Erythroblast (primary cell): ENCODE measurements at regions not wholly inside any gene's neighbourhood (a gene's known extent, or its start where the extent isn't known, plus 50 kb on each side); places are given as distances from the start of the nearest gene placed in this dataset.
"Not testable (repeated sequence)": the region's sequence is repeated elsewhere in the genome, so short reads cannot be mapped to it uniquely, and the experiment has no call there.

ENCODE experiments used
- DNase-seq, 2 experiments: peaks; one replicate each; lab custom pipeline; 2025; lab: John Stamatoyannopoulos, UW
- GATA1 ChIP-seq: IDR thresholded peaks from 2 replicates; pipeline ENCODE4 v1.6.1; 2011; ENCODE audit warnings: low read depth, mild to moderate bottlenecking, control low read depth, low read length, moderate library complexity
- POLR2A ChIP-seq: IDR thresholded peaks from 2 replicates; pipeline ENCODE4 v1.6.1; 2011; ENCODE audit warnings: mild to moderate bottlenecking, low read length

DNA sequence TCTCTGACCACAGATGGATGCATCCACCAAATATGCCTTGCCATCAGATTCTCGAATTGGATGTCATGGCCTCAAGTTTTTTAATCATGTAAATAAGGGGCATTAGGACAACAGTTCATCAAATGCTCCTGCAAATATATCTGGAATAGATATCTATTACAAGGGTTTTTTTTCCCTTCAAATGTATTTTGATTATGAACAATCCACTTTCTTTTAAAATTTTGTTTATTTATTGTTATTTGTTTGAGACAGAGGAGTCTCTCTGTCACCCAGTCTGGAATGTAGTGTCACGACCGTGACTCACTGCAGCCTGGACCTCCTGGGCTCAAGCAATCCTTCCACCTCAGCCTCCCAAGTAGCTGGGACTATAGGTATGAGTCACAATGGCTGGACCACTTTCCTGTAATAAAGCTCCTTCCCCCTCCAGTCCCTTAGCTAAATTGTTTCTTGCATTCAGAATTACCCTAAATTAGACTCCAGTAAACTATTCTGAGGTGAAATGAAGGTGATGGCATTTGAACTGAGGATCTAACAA lies 1412.1 kb downstream of the EFNA5 start:
- TF ChIP-seq POLR2A: no peak
- no peak for TF ChIP-seq GATA1
- DNase-seq: no peak

DNA sequence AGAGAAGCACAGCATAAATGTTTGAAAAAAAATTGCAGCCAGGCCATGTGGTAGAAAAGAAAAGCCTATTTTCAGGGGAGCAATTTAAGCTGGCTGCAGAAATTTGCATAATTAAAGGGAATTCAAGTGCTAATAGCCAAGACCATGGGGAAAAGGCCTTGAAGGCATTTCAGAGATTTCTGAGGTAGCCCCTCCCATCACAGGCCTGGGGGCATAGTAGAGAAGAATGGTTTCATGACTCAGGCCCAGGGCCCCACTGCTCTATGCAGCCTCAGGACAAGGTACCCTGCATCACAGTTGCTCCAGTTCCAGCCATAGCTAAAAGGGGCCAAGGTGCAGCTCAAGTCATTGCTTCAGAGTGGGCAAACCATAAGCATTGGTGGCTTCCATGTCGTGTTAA lies 1416.0 kb downstream of the EFNA5 start:
- no peak for DNase-seq
- TF ChIP-seq POLR2A: no peak
- no peak for TF ChIP-seq GATA1

DNA sequence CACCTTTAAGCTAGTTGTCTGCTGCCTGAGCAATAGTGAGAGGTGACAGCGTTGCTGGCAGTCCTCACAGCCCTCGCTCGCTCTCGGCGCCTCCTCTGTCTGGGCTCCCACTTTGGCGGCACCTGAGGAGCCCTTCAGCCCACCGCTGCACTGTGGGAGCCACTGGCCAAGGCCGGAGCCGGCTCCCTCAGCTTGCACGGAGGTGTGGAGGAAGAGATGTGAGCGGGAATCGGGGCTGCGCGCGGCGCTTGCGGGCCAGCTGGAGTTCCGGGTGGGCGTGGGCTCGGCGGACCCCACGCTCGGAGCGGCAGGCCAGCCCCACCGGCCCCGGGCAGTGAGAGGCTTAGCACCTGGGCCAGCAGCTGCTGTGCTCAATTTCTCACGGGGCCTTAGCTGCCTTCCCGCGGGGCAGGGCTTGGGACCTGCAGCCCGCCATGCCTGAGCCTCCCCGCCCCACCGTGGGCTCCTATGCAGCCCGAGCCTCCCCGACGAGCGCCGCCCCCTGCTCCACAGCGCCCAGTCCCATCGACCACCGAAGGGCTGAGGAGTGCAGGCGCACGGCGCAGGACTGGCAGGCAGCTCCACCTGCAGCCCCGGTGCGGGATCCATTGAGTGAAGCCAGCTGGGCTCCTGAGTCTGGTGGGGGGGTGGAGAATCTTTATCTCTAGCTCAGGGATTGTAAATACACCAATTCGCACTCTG lies 1424.5 kb downstream of the EFNA5 start:
- DNase-seq: not testable (repeated sequence)

DNA sequence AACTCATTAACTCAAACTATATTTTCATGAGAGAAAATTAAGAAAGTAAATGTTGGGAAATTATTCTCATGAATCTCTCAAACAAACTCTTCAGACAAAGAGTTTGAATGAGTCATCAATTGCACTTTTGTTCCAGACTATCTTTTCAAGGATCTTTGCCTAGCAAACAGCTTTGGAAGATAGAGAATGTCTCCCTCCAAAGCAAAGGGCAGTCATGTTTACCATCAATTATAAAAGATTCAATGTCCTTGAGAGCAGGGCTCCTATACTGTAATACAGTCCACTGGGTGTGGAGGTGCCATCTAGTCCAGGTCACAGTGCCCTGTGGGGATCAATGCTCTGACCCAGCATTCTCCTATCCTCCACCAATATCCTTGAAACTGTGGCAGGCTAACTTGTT lies 1429.3 kb downstream of the EFNA5 start:
- TF ChIP-seq GATA1 (no peak), POLR2A (no peak)
- no peak for DNase-seq

DNA sequence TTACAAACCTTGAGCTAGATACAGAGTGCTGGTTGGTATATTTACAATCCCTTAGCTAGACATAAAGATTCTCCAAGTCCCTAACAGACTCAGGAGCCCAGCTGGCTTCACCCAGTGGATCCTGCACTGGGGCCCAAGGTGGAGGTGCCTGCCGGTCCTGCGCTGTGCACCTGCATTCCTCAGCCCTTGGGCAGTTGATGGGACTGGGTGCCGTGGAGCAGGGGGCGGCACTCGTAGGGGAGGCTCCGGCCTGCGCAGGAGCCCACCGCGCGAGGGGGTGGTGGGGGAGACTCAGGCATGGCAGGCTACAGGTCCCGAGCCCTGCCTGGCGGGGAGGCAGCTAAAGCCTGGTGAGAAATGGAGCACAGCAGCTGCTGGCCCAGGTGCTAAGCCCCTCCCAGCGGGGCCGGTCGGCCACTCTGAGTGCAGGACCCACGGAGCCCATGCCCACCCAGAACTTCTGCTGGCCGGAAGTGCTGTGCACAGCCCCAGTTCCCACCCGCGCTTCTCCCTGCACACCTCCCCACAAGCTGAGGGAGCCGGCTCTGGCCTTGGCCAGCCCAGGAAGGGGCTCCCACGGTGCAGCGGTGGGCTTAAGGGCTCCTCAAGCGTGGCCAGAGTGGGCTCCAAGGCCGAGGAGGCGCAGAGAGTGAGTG lies 1464.7 kb downstream of the EFNA5 start:
- TF ChIP-seq POLR2A: no peak
- TF ChIP-seq GATA1: no peak
- DNase-seq: no peak

DNA sequence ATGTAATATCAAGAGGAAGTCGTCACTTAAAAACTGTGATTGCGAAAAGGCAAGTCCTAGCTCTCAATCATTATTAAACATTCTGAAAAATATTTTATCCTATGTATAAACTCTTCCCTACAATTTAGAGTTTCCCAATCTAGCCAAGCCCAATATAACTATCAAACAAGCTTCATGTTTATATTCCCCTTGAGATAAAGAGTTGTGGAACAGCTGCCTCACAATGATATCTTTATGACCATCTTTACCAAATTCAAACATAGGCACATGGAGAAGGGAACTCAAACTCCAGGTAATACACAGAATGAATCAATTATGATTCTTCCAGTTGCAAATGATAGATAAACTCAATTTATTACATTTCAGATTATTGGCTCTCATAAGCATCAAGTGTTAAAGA lies 1468.7 kb downstream of the EFNA5 start:
- no peak for DNase-seq
- no peak for TF ChIP-seq POLR2A
- no peak for TF ChIP-seq GATA1

DNA sequence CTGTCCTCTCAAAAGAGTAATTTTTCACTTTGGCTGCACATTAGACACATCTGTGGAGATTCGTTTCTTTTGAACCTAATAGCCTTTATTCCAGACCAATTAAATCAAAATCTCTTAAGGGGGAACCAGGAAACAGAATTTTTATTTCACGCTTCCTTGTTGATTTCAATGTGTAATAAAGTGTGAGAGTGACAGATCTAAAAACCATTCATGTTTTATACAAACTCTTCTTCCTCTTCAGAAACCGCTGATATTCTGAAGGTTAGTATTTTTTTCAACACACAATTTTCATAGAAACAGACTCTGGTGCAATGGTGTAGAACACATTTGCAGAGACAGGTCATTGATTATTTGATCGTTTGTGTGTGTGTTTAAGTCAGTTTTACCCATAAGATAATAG lies 1469.8 kb downstream of the EFNA5 start:
- DNase-seq: no peak
- TF ChIP-seq POLR2A (no peak), GATA1 (no peak)

DNA sequence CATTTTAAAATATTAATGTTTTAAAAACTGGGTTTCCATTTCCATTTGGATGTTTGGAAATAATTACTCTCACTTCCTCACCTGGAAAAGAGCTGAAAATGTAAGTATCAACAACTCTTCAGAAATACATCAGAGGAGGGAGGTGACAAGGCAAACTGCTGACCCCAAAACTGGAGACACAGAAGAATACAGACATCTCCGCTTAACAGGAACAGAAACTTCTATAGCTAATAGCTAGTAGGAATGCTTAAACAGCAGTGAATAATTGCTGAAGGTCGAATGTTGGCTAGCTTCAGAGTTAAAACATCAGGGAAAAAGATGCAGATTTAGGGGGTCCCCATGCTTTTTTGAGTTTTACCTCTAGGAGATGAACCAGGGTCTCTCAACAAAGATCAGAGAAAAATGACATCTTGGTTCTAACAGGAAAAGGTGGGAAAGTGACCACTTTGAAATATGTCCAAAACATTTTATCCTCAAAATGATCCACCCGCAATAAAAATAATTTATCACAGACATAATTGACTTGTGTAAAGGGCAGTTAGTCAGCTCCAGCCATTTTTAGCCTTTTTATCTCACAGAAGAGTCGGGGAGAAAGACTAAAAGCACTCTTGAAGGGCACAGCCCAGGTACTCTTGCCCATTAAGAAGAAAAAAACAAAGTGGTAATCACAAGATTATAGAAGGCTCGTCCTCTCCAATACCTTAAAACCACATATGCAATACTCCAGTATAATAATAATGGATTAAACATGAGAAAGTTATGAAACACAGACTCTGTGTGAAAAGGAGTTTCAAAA lies 1474.9 kb downstream of the EFNA5 start:
- DNase-seq: no peak
- TF ChIP-seq GATA1 (no peak), POLR2A (no peak)

DNA sequence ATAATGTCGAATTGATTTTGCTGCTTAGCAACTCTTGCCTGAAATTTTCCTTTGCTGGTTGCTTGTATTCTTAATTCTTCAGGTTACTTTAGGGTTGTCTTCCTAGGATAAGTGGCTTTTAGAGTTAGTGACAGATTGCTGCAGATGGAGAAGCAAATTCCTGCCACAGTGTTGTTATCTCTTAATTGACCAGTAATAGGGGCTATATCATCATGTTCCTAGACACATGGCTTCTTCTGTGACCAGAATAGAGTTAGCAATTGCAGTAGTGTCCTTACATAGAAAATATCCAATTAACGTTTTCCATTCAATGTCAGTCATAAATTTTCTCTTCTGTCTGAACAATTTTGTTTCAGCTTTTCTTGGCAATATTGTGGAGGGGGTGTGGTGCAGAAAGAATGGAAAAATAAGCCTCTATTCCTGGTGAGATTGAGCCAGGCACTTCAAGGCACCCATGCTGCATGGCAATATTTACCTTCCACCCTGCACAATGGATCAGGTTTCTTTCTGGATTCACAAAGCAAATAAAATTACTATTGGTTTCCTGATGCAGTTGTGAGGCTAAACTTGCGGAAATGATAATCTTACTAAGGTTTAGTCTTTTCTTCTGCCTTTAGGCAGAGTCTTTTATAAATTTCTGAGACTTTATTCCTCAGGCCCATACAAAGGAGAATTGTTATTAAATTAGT lies 1481.5 kb downstream of the EFNA5 start:
- TF ChIP-seq POLR2A (no peak), GATA1 (no peak)
- DNase-seq: no peak

DNA sequence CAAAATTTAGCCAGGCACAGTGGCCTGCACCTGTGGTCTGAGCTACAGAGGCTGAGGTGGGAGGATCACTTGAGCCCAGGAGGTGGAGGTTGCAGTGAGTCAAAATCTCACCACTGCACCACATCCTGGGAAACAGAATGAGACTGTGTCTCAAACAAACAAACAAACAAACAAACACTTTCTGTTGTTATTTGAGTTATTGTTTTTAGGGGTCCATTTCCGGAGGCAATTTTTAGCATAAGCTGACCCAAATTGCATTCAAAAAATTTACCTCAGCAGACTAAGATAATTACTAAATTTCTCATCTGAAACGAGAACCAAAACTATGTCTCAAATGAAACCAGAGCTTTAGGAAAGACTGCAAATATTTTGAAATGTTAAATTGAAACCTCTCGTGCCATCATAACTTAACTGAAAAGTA lies 1485.1 kb downstream of the EFNA5 start:
- no peak for TF ChIP-seq POLR2A
- TF ChIP-seq GATA1: no peak

DNA sequence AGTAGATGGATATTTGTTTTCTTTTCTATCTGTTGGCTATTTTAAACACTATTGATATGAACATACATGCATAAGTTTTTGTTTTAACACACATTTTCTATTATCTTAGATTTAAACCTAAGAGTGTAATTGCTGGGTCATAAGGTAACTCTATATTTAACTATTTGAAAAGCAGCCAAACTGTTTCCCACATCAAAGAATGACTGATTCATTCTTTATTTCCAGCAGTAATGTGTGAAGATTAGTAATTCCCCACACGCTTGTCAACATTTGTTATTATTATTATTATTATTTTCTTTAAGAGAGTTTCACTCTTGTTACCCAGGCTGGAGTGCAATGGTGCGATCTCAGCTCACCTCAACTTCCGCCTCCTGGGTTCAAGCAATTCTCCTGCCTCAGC lies 1495.8 kb downstream of the EFNA5 start:
- no peak for DNase-seq
- TF ChIP-seq POLR2A: no peak
- TF ChIP-seq GATA1: no peak

More for the DNA sequence above, 1485.1 kb downstream of the EFNA5 start:
- no peak for DNase-seq

DNA sequence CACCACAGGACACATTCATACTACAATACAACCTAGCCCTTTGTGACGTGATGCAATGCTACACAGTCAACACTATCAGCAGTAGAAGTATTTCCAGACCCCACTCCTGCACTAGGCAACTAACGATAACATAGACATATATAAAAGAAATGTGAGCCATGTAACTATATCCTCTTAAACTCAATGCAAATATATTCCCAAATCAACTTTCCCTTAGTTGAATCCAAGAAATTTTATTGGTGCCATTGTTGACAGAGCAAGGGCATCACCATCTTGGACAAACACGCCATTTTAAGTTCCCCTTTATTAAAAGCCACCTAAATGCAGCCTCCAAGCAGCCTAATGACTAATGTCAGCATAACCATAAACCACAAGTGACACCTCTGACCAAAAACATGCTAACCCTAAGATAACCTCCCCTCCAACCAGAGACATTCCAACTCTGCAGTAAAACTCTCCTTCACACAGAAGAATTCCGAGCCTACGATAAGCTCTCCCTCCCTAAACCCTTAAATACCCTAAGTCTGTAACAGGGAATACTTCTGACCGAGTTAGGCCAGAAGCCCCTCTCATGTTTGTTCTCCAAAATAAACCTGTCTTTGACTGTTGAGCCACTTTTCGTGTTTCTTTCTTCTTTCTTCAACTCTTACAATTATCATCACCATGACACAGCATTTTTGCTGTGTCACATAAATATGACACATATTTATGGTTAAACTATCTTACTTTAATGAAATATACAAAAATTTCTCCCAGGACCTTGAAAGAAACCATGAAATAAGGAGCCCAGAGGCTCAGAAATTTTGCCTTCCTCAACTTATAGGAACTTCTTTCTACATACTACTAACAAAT lies 1497.8 kb downstream of the EFNA5 start:
- no peak for TF ChIP-seq POLR2A
- TF ChIP-seq GATA1: no peak
- DNase-seq: no peak

DNA sequence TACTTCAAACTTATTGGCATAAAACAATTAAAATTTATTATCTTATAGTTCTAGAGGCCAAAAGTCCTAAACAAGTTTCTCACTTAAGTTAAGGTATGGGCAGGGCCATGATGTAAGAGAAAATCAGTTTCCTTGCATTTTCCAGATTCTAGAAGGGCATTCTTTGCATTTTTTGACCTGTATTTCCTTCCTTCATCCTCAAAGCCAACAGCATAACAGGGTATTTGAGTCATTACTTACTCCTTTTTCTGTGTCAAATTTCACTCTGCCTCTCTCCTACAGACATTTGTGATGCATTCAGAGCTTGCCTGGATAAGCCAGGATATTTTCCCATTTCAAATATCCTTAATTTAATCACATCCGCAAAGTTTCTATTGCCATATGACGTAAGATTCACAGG lies 1499.0 kb downstream of the EFNA5 start:
- TF ChIP-seq GATA1: no peak
- no peak for TF ChIP-seq POLR2A
- no peak for DNase-seq
